Ovary (tissue), 7 donors: ENCODE measurements at regions not wholly inside any gene's neighbourhood (a gene's known extent, or its start where the extent isn't known, plus 50 kb on each side); places are given as distances from the start of the nearest gene placed in this dataset.

Source experiments
- DNase-seq, 5 donors: peaks; one replicate each; pipeline ENCODE4 v3.0.0-alpha.2; 2019 to 2020
- H3K27ac ChIP-seq, 2 donors: fragments of 200-600 bp; one replicate each; pipeline versions ENCODE4 v1.5.1 to v1.8.0; 2019 to 2022
- H3K27me3 ChIP-seq: fragments of 200-600 bp; one replicate; pipeline ENCODE4 v1.8.0; 2022
- H3K36me3 ChIP-seq: fragments of 200-600 bp; sonication (generic); one replicate; pipeline ENCODE4 v1.5.1; 2019
- H3K4me1 ChIP-seq: one replicate; pipeline ENCODE4 v1.8.1; 2013; ENCODE audit warnings: mild to moderate bottlenecking, moderate library complexity; ENCODE audit not compliant: insufficient read depth
- H3K4me3 ChIP-seq: fragments of 200-600 bp; sonication (generic); one replicate; pipeline ENCODE4 v1.5.1; 2017
- H3K9me3 ChIP-seq, 2 donors: fragments of 200-600 bp in 1 of 2; sonication (generic) in 1 of 2; one replicate each; pipeline versions ENCODE4 v1.5.1 to v1.8.1; 2013 to 2019; ENCODE audit warnings: mild to moderate bottlenecking in 1 of 2, moderate library complexity in 1 of 2
- CTCF ChIP-seq, 3 donors: fragments of 450-650 bp in 2 of 3; fragments of 200-600 bp in 1 of 3; IDR thresholded peaks; one replicate each; pipeline versions ENCODE4 v1.5.1 to v1.8.0; 2016 to 2022; ENCODE audit warnings: antibody characterized with exemption in 3 of 3, mild to moderate bottlenecking in 1 of 3
- EP300 ChIP-seq: sonication (generic); formaldehyde crosslinking; IDR thresholded peaks from one replicate; pipeline ENCODE4 v1.6.1; 2017; ENCODE audit warnings: antibody characterized with exemption
- POLR2A ChIP-seq: fragments of 450-650 bp; IDR thresholded peaks from one replicate; pipeline ENCODE4 v1.6.1; 2017; ENCODE audit warnings: antibody characterized with exemption, mild to moderate bottlenecking, moderate library complexity
- WGBS, 3 donors: extraction: QIAGEN DNeasy Blood & Tissue Kit in 1 of 3; methylation state at CpG; one replicate each; pipeline versions ENCODE4 v1.1.5 to v1.1.7; 2013 to 2017; 5-methylcytosine and 5-hydroxymethylcytosine counted together
- intact Hi-C, 4 donors: fragments of 100-400 bp; cut with DNase I; formaldehyde crosslinking; loops; one replicate each; pipeline versions ENCODE4 v1.11.0 to v1.15.1; 2022 to 2023
- donor health status: DM: no; HTN: no; CAD: no; lungs with moderate emphysema.
- donor health status: DM: no; HTN: no; CAD: no.
- donor health status: Bipolar disorder and iron deficiency.
- donor health status: DM: no; HTN: no; CAD: no.
- donor health status: DM: yes; HTN: yes; CAD: no.

DNA sequence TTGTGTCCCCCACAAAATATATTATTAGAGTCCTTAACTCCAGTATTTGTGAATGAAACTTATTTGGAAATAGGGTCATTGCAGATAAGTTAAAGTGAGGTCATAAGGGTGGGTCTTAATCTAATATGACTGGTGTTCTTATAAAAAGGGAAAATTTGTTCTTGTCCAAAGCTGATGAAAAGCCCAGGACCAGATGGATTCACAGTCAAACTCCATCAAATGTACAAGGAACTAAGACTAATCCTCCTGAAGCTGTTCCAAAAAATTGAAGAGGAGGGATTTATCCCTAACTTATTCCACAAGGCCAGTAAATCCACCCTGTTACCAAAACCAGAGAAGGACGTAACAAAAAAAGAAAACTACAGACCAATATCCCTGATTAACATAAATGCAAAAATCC, 56.4 kb upstream of the SLIT3 start:
- DNase-seq, result no peak
- no peaks in the 10 kb centered on the region for H3K4me1 ChIP-seq
- TF ChIP-seq CTCF (IDR thresholded peaks at IDR 0.05) (no peak), EP300 (no peak), POLR2A (no peak)
- no peaks in the 10 kb centered on the region for H3K27me3 ChIP-seq
- H3K36me3 ChIP-seq, result no peaks in the 10 kb centered on the region
- no peaks in the 10 kb centered on the region for H3K9me3 ChIP-seq
- WGBS, 3 donors, result 74 to 88% (median 85%) methylated on average over 1 of the region's 1 CpG
- no peak overlapping the region for H3K4me3 ChIP-seq
- no peak overlapping the region for H3K27ac ChIP-seq
- intact Hi-C loops, result no loop called here

DNA sequence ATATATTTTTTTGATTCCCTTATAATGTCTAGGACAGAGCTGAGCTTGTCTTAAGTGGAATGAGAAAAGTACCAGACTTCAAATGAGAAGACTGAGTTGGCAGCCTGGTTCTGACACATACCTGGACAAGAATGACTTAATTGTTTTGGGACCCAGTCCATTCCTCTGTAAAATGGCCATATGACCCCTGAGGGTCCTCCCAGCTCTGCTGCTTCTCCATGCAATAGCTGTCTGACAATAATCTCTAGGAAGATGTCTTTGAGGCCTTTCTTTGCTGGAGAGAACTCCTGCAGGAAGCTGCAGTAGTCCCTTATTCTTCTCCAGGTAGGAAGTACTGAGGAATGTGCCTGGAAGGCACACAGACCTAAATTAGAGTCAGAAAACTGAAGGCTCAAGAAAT, 55.9 kb upstream of the SLIT3 start:
- no peak overlapping the region for H3K4me3 ChIP-seq
- no peak for DNase-seq
- H3K36me3 ChIP-seq, result no peaks in the 10 kb centered on the region
- no peak for TF ChIP-seq CTCF (IDR thresholded peaks at IDR 0.05)
- TF ChIP-seq EP300, result no peak
- no peak for TF ChIP-seq POLR2A
- no peaks in the 10 kb centered on the region for H3K9me3 ChIP-seq
- no peaks in the 10 kb centered on the region for H3K27me3 ChIP-seq
- H3K27ac ChIP-seq, result no peak overlapping the region
- no peaks in the 10 kb centered on the region for H3K4me1 ChIP-seq
- intact Hi-C loops, result no loop called here

- whole genome bisulfite sequencing, 3 donors, result 74 to 86% (median 82%) methylated on average over 1 of the region's 1 CpG
- H3K27ac ChIP-seq, result no peak overlapping the region
- no peaks in the 10 kb centered on the region for H3K9me3 ChIP-seq
- no peak overlapping the region for H3K4me3 ChIP-seq
- H3K4me1 ChIP-seq, result no peaks in the 10 kb centered on the region
- intact Hi-C loops, result no loop called here
- no peaks in the 10 kb centered on the region for H3K27me3 ChIP-seq
- TF ChIP-seq CTCF (IDR thresholded peaks at IDR 0.05), result no peak
- TF ChIP-seq EP300, result no peak
- TF ChIP-seq POLR2A, result no peak
- no peaks in the 10 kb centered on the region for H3K36me3 ChIP-seq
- no peak for DNase-seq
Observed at GRCh38 chr5:169356181-169356580, 55.2 kb upstream of the SLIT3 start.

- DNase-seq, result no peak
- TF ChIP-seq EP300 (no peak), CTCF (IDR thresholded peaks at IDR 0.05) (no peak), POLR2A (no peak)
- H3K4me1 ChIP-seq, result no peaks in the 10 kb centered on the region
- 54 to 60% (median 59%) methylated on average over 2 of the region's 2 CpGs for WGBS, 3 donors
- H3K9me3 ChIP-seq, result no peaks in the 10 kb centered on the region
- H3K27ac ChIP-seq, result no peak overlapping the region
- no peaks in the 10 kb centered on the region for H3K36me3 ChIP-seq
- intact Hi-C loops, result no loop called here
- no peaks in the 10 kb centered on the region for H3K27me3 ChIP-seq
- no peak overlapping the region for H3K4me3 ChIP-seq
Observed at GRCh38 chr5:169354921-169355320, 54.0 kb upstream of the SLIT3 start.

GRCh38 chr5:169354263-169354662, 53.3 kb upstream of the SLIT3 start:
- no peak overlapping the region for H3K4me3 ChIP-seq
- H3K9me3 ChIP-seq, result no peaks in the 10 kb centered on the region
- H3K36me3 ChIP-seq, result no peaks in the 10 kb centered on the region
- no peaks in the 10 kb centered on the region for H3K27me3 ChIP-seq
- no peaks in the 10 kb centered on the region for H3K4me1 ChIP-seq
- TF ChIP-seq CTCF (IDR thresholded peaks at IDR 0.05), result no peak
- TF ChIP-seq POLR2A, result no peak
- no peak for TF ChIP-seq EP300
- no peak overlapping the region for H3K27ac ChIP-seq
- DNase-seq, result no peak
- intact Hi-C loops, result no loop called here
- 80 to 86% (median 85%) methylated on average over 1 of the region's 1 CpG for WGBS, 3 donors
